Smooth muscle cell (in vitro differentiated cells): ENCODE measurements at regions not wholly inside any gene's neighbourhood (a gene's known extent, or its start where the extent isn't known, plus 50 kb on each side); places are given as distances from the start of the nearest gene placed in this dataset.
A peak's percentile ranks its signal among the peaks of the same experiment; 100 is the strongest.

Experiments
- DNase-seq: peaks from one replicate; lab custom pipeline; 2025; ENCODE audit not compliant: unreplicated experiment; lab: John Stamatoyannopoulos, UW
- H2AFZ ChIP-seq: fragments of 200-600 bp; sonication (generic); 2 replicates; pipeline ENCODE4 v1.6.0; 2016; ENCODE audit warnings: antibody characterized with exemption, low read depth, mild to moderate bottlenecking
- H3F3A ChIP-seq: fragments of 200-600 bp; sonication (generic); 2 replicates; pipeline ENCODE4 v1.6.0; 2017; ENCODE audit warnings: antibody characterized with exemption, low read depth
- H3K27ac ChIP-seq: fragments of 200-600 bp; sonication (generic); 2 replicates; pipeline ENCODE4 v1.5.1; 2016; ENCODE audit warnings: low read depth, mild to moderate bottlenecking
- H3K27me3 ChIP-seq: fragments of 200-600 bp; sonication (generic); 2 replicates; pipeline ENCODE4 v1.6.1; 2016; ENCODE audit warnings: low read depth, mild to moderate bottlenecking
- H3K36me3 ChIP-seq: fragments of 200-600 bp; sonication (generic); 2 replicates; pipeline ENCODE4 v1.5.1; 2016; ENCODE audit warnings: low read depth
- H3K4me1 ChIP-seq: fragments of 200-600 bp; sonication (generic); 2 replicates; pipeline ENCODE4 v1.5.1; 2016; ENCODE audit warnings: low read depth
- H3K4me2 ChIP-seq: fragments of 200-600 bp; sonication (generic); 2 replicates; pipeline ENCODE4 v1.6.0; 2016; ENCODE audit warnings: mild to moderate bottlenecking
- H3K4me3 ChIP-seq: fragments of 200-600 bp; sonication (generic); 2 replicates; pipeline ENCODE4 v1.5.1; 2016; ENCODE audit warnings: mild to moderate bottlenecking
- H3K79me2 ChIP-seq: fragments of 200-600 bp; sonication (generic); 2 replicates; pipeline ENCODE4 v1.6.0; 2016; ENCODE audit warnings: low read depth, mild to moderate bottlenecking
- H3K9ac ChIP-seq: fragments of 200-600 bp; sonication (generic); 2 replicates; pipeline ENCODE4 v1.6.0; 2016; ENCODE audit warnings: low read depth
- H3K9me3 ChIP-seq: fragments of 200-600 bp; sonication (generic); replicated peaks from 2 replicates; pipeline ENCODE4 v1.5.1; 2016; ENCODE audit warnings: low read depth
- H4K20me1 ChIP-seq: fragments of 200-600 bp; sonication (generic); 2 replicates; pipeline ENCODE4 v1.6.0; 2016; ENCODE audit warnings: low read depth
- WGBS: methylation state at CpG from one replicate; pipeline ENCODE4 v1.1.7; 2016; ENCODE audit warnings: low lambda C conversion rate; 5-methylcytosine and 5-hydroxymethylcytosine counted together
- TF ChIP-seq, protein P1 (sequence below): fragments of 200-600 bp; sonication (generic); IDR thresholded peaks from 2 replicates; pipeline ENCODE4 v1.5.1; 2017; ENCODE audit warnings: borderline replicate concordance, mild to moderate bottlenecking, antibody characterized with exemption; ENCODE audit not compliant: insufficient read depth, poor library complexity, severe bottlenecking

DNA sequence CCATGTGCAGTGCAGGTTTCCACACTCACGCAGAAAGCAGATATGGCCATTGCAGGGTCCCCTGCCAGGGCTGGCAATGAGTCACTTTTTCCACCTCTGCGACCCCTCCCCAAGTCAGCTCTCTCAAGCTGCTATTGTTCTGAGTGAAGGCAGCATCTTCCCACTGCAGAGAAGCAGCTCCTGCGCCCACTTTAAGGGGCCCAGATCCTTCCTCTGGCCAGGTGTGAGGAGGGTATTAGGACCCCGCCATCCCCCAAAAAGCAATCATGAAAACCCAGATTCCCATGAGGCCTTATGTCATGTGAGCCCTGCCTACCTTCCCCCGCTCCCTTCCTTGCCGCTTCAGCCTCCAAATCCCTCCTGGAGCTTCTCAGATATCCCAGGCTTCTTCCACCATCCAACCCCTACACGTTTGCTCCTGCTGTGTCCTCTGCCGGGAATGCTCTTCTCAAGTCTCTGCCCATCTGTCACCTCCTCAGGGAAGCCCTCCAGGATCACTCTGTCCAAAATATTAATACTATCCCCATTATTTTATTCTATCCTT, 220.3 kb downstream of the NFATC2 start:
- Histone ChIP-seq H2AFZ (no peak overlapping the region), H3K36me3 (no peaks in the 10 kb centered on the region), H3K9ac (no peak overlapping the region), H3K4me2 (no peak overlapping the region), H3F3A (no peaks in the 10 kb centered on the region), H3K27me3 (no peaks in the 10 kb centered on the region), H3K4me3 (no peak overlapping the region), H3K27ac (no peak overlapping the region), H3K4me1 (no peaks in the 10 kb centered on the region), H3K9me3 (no peaks in the 10 kb centered on the region), H3K79me2 (no peaks in the 10 kb centered on the region), H4K20me1 (no peaks in the 10 kb centered on the region)
- DNase-seq, result no peak
- TF ChIP-seq, protein P1, sequence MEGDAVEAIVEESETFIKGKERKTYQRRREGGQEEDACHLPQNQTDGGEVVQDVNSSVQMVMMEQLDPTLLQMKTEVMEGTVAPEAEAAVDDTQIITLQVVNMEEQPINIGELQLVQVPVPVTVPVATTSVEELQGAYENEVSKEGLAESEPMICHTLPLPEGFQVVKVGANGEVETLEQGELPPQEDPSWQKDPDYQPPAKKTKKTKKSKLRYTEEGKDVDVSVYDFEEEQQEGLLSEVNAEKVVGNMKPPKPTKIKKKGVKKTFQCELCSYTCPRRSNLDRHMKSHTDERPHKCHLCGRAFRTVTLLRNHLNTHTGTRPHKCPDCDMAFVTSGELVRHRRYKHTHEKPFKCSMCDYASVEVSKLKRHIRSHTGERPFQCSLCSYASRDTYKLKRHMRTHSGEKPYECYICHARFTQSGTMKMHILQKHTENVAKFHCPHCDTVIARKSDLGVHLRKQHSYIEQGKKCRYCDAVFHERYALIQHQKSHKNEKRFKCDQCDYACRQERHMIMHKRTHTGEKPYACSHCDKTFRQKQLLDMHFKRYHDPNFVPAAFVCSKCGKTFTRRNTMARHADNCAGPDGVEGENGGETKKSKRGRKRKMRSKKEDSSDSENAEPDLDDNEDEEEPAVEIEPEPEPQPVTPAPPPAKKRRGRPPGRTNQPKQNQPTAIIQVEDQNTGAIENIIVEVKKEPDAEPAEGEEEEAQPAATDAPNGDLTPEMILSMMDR, result no peak
- 59% methylated on average over 8 of the region's 8 CpGs for WGBS

DNA sequence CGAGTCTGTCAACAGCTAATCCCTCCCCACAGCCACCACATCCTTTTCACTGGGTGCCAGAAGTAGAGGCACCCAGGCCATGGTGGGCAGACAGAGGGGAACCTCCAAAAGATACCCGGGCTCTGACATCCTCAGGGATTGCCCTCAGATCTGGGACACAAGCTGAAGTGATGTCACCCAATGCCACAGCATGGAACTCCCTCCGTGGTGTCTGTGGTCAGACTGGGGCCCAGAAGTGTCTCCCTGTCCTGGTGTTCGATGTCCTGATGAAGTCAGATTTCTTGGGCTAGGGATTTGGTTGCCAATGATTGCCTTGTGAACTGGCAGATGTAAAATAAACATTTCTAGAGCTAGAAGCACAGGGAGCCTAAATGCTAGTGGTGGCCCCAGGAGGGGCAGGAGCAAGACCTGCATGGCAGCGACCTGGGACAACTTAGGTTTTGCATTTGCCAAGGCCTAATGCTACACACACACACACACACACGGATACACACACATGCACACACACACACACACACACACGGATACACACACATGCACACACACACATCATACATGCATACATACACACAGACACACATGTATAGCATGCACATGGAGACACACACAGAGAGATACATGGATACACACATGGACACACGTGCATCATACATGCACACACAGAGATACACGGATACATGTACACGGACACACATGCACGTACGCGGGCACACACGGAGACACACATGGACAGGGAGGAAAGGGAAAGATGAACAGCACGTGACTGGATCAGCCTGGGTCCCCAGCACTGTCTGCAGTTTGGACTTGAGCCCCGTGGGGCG, 221.0 kb downstream of the NFATC2 start:
- Histone ChIP-seq H3K27me3 (no peaks in the 10 kb centered on the region), H3K27ac (peak overlapping the region; percentile 43), H3F3A (no peaks in the 10 kb centered on the region), H3K36me3 (no peaks in the 10 kb centered on the region), H3K9me3 (no peaks in the 10 kb centered on the region), H3K4me2 (no peak overlapping the region), H3K4me3 (no peak overlapping the region), H3K79me2 (no peaks in the 10 kb centered on the region), H3K4me1 (no peaks in the 10 kb centered on the region), H4K20me1 (no peaks in the 10 kb centered on the region), H2AFZ (no peak overlapping the region), H3K9ac (no peak overlapping the region)
- 84% methylated on average over 16 of the region's 17 CpGs for WGBS
- DNase-seq, result no peak
- TF ChIP-seq, protein P1, result no peak

DNA sequence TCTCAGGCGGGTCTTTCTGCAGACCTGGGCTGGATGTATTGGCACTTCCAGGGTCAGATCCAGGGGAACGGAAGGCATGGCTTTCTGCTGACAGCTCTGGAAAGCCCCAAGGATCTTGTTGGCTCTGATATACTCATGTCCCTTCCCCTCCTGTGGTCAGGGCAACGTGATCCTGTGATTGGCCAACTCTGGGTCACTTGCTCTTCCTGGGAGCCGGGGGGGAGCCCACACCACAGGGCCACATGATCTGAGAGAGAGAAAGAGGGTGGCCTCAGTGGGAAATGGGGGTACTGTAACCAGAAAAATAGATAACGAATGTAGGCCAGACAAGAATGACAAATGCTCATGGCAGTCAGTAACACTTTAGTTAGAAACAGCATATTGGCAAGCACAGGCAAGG, 223.0 kb downstream of the NFATC2 start:
- no peaks in the 10 kb centered on the region for H3K36me3 ChIP-seq
- TF ChIP-seq, protein P1, result no peak
- no peak overlapping the region for H3K27ac ChIP-seq
- H3K4me1 ChIP-seq, result no peaks in the 10 kb centered on the region
- H3K4me3 ChIP-seq, result no peak overlapping the region
- no peaks in the 10 kb centered on the region for H3F3A ChIP-seq
- H3K4me2 ChIP-seq, result no peak overlapping the region
- no peaks in the 10 kb centered on the region for H3K27me3 ChIP-seq
- H3K79me2 ChIP-seq, result no peaks in the 10 kb centered on the region
- no peak overlapping the region for H3K9ac ChIP-seq
- no peak for DNase-seq
- WGBS, result 76% methylated on average over 5 of the region's 5 CpGs
- H4K20me1 ChIP-seq, result no peaks in the 10 kb centered on the region
- no peaks in the 10 kb centered on the region for H3K9me3 ChIP-seq
- H2AFZ ChIP-seq, result no peak overlapping the region
